Erythroblast (primary cell): ENCODE measurements at regions not wholly inside any gene's neighbourhood (a gene's known extent, or its start where the extent isn't known, plus 50 kb on each side); places are given as distances from the start of the nearest gene placed in this dataset.
"Not testable (repeated sequence)": the region's sequence is repeated elsewhere in the genome, so short reads cannot be mapped to it uniquely, and the experiment has no call there.

Experiments used
- DNase-seq, 2 experiments: peaks; one replicate each; lab custom pipeline; 2025; lab: John Stamatoyannopoulos, UW
- GATA1 ChIP-seq: IDR thresholded peaks from 2 replicates; pipeline ENCODE4 v1.6.1; 2011; ENCODE audit warnings: low read depth, mild to moderate bottlenecking, control low read depth, low read length, moderate library complexity
- POLR2A ChIP-seq: IDR thresholded peaks from 2 replicates; pipeline ENCODE4 v1.6.1; 2011; ENCODE audit warnings: mild to moderate bottlenecking, low read length

GRCh38 chr2:67322353-67323001 lies 74.7 kb upstream of the ETAA1 start:
- no peak for DNase-seq
- TF ChIP-seq POLR2A (no peak), GATA1 (no peak)

GRCh38 chr2:67323209-67323991 lies 73.7 kb upstream of the ETAA1 start:
- no peak for DNase-seq
- TF ChIP-seq GATA1 (no peak), POLR2A (no peak)

- TF ChIP-seq GATA1 (no peak), POLR2A (no peak)
- no peak for DNase-seq
Measured at GRCh38 chr2:67329513-67329912, 67.6 kb upstream of the ETAA1 start.

- TF ChIP-seq POLR2A = no peak
- TF ChIP-seq GATA1 = no peak
- DNase-seq = no peak
Measured at GRCh38 chr2:67329951-67330350, 67.2 kb upstream of the ETAA1 start.

- DNase-seq = not testable (repeated sequence)
Measured at GRCh38 chr2:67331419-67332086, 65.6 kb upstream of the ETAA1 start.

GRCh38 chr2:67337903-67338302 lies 59.2 kb upstream of the ETAA1 start:
- no peak for TF ChIP-seq POLR2A
- TF ChIP-seq GATA1 = no peak
- no peak for DNase-seq

- no peak for DNase-seq
- no peak for TF ChIP-seq GATA1
- no peak for TF ChIP-seq POLR2A
Measured at GRCh38 chr2:67338601-67339233, 58.4 kb upstream of the ETAA1 start.

- TF ChIP-seq GATA1 (no peak), POLR2A (no peak)
- DNase-seq = no peak
Measured at GRCh38 chr2:67339234-67339885, 57.8 kb upstream of the ETAA1 start.

- no peak for DNase-seq
- TF ChIP-seq POLR2A (no peak), GATA1 (no peak)
Measured at GRCh38 chr2:67340133-67341011, 56.8 kb upstream of the ETAA1 start.

GRCh38 chr2:67341012-67341318 lies 56.2 kb upstream of the ETAA1 start:
- no peak for DNase-seq
- no peak for TF ChIP-seq GATA1
- TF ChIP-seq POLR2A = no peak

GRCh38 chr2:67341336-67341735 lies 55.8 kb upstream of the ETAA1 start:
- DNase-seq = no peak
- TF ChIP-seq GATA1 (no peak), POLR2A (no peak)

GRCh38 chr2:67342394-67342793 lies 54.7 kb upstream of the ETAA1 start:
- DNase-seq = no peak

More at GRCh38 chr2:67342394-67342793, 54.7 kb upstream of the ETAA1 start:
- no peak for TF ChIP-seq GATA1
- TF ChIP-seq POLR2A = no peak
